ENCODE measurements at regions not wholly inside any gene's neighbourhood (a gene's known extent, or its start where the extent isn't known, plus 50 kb on each side); places are given as distances from the start of the nearest gene placed in this dataset.

GRCh38 chr6:56796196-56796532, 153.5 kb upstream of the DST start (continued):
- TF ChIP-seq E4F1 (IDR thresholded peaks at IDR 0.05; ENCODE audit: borderline replicate concordance, partially characterized antibody) = no peak
- TF ChIP-seq BACH1 (IDR thresholded peaks at IDR 0.05; ENCODE audit: borderline replicate concordance) = peak; percentile 41; the same call in 1 of the 2 replicates
- TF ChIP-seq CREM (IDR thresholded peaks at IDR 0.05; ENCODE audit: low read depth) = 0 out of 2 replicates have a peak, but pooled peaks have one; percentile 2
- TF ChIP-seq MTA2 (IDR thresholded peaks at IDR 0.05; ENCODE audit: low read depth) = peak; percentile 59
- TF ChIP-seq SMC3 (IDR thresholded peaks at IDR 0.05; ENCODE audit: borderline replicate concordance, low read length) = no peak

- H4K20me1 ChIP-seq (ENCODE audit: control insufficient read depth, insufficient read depth) = no peaks in the 10 kb centered on the region
- in situ Hi-C loops (cut with MboI) (no loop called here), intact Hi-C loops (cut with micrococcal nuclease; ENCODE audit: unreplicated experiment) (loop anchor here (2.0 to 5.0 kb wide), 2 partner anchors 29 to 47 kb away; no protein-coding TSS in a partner anchor)
- no peak overlapping the region for H3K4me3 ChIP-seq
- peak overlapping the region; percentile 47; the same call in 1 of the 2 replicates for H3K27ac ChIP-seq (ENCODE audit: control insufficient read depth, insufficient read depth)
- TF ChIP-seq BCL3 (IDR thresholded peaks at IDR 0.05; ENCODE audit: borderline replicate concordance, insufficient read depth, low read depth, low read length, poor library complexity, severe bottlenecking) (no peak), CREM (IDR thresholded peaks at IDR 0.05; ENCODE audit: low read depth) (0 out of 2 replicates have a peak, but pooled peaks have one; percentile 6)
- H3K4me2 ChIP-seq (ENCODE audit: control insufficient read depth, insufficient read depth) = peak overlapping the region; percentile 15
- ATAC-seq = peak; percentile 29
- RAD21 ChIA-PET (ENCODE audit: unreplicated experiment) = interaction anchor here (0.9 to 2.4 kb wide), 4 partner anchors 9 to 49 kb away, joined by 3 to 13 read pairs (median 4); no protein-coding TSS in a partner anchor
- peaks cover 75% of the 10 kb centered on the region for H3K79me2 ChIP-seq (ENCODE audit: control insufficient read depth, insufficient read depth, low read length)
- H3K9me3 ChIP-seq (replicated peaks; ENCODE audit: control insufficient read depth, insufficient read depth, low read length) = no peaks in the 10 kb centered on the region
- no peaks in the 10 kb centered on the region; a peak in 1 of 4 replicates for H3K36me3 ChIP-seq (ENCODE audit: control insufficient read depth in 2 of 2, insufficient read depth in 2 of 2, low read length in 1 of 2)
- H3K27me3 ChIP-seq (replicated peaks in 1 of 2; ENCODE audit: control insufficient read depth in 2 of 2, insufficient read depth in 2 of 2, low read length in 1 of 2) = no peaks in the 10 kb centered on the region
- no peak overlapping the region for H2AFZ ChIP-seq (ENCODE audit: control insufficient read depth, low read depth, low read length)
- WGBS (ENCODE audit: insufficient coverage, insufficient replicate concordance, low lambda C conversion rate, missing lambda C conversion rate) = 34% methylated on average over 6 of the region's 6 CpGs
- no TSS peak for BruUV-seq (replicated peaks)
- SMC1A ChIA-PET (ENCODE audit: uncharacterized antibody, unreplicated experiment) = interaction anchor here (0.9 to 3.6 kb wide), 14 partner anchors 8 to 52 kb away, joined by 3 to 16 read pairs (median 5); no protein-coding TSS in a partner anchor
- POLR2A ChIA-PET = interaction anchor here (0.6 to 1.1 kb wide), 5 partner anchors 9 to 55 kb away, joined by 3 read pairs; no protein-coding TSS in a partner anchor
- H3K4me1 ChIP-seq (ENCODE audit: control insufficient read depth, insufficient read depth, low read length) = peaks cover 53% of the 10 kb centered on the region
- no peak overlapping the region for H3K9ac ChIP-seq (ENCODE audit: control insufficient read depth, insufficient read depth, low read length)
- no peak for FAIRE-seq
- no peak for DNase-seq (ENCODE audit: low read depth, low spot score)
- CTCF ChIA-PET = interaction anchor here (0.5 to 3.6 kb wide), 8 partner anchors 7 to 48 kb away, joined by 3 to 18 read pairs (median 3); no protein-coding TSS in a partner anchor
Observed at GRCh38 chr6:56795466-56796195, 152.9 kb upstream of the DST start.
